ENCODE measurements at regions not wholly inside any gene's neighbourhood (a gene's known extent, or its start where the extent isn't known, plus 50 kb on each side); places are given as distances from the start of the nearest gene placed in this dataset.

DNA sequence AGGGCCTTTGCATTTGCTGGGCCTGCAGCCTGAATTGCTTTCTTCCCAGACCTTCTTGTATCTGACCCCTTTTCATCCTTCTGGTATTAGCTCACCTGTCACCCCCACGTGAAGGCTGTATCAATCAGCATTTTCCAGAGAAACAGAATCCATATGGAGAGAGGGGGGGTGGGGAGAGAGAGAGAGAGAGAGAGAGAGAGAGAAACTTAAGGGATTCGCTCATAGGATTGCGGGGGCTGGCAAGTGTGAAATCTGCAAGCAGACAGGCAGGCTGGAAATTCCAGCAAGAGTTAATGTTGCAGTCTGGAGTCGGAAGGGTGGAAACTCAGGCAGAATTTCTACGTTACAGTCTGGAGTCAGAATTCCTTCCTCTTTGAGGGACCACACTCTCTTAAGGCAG is 410.7 kb upstream of the SULF2 start:
- no peaks in the 10 kb centered on the region for H3K36me3 ChIP-seq (ENCODE audit: control insufficient read depth, insufficient read depth, low read length)
- DNase-seq, result no peak
- no peaks in the 10 kb centered on the region for H3K27me3 ChIP-seq (ENCODE audit: control insufficient read depth, insufficient read depth, low read length, poor library complexity, severe bottlenecking)
- Mint-ChIP-seq H3K9me3 (peaks cover 2% of the 10 kb centered on the region), H3K27ac (peak overlapping the region; percentile 6), H3K36me3 (ENCODE audit: low read depth) (no peaks in the 10 kb centered on the region), H3K4me1 (peaks cover 31% of the 10 kb centered on the region), H3K4me3 (no peak overlapping the region), H3K27me3 (ENCODE audit: insufficient read depth) (no peaks in the 10 kb centered on the region)
- H3K9me3 ChIP-seq (ENCODE audit: control insufficient read depth, low read length), result peaks cover 15% of the 10 kb centered on the region
- no peak overlapping the region for H3K27ac ChIP-seq (ENCODE audit: low read depth, low read length)
- H3K4me3 ChIP-seq (ENCODE audit: low read length), result no peak overlapping the region
- H3K4me1 ChIP-seq (ENCODE audit: control insufficient read depth, insufficient read depth, low read length), result peaks cover 8% of the 10 kb centered on the region
- WGBS, 2 experiments (ENCODE audit: insufficient coverage in 1 of 2, insufficient read length in 1 of 2), result 79 to 82% methylated on average over 4 to 5 of the region's 5 CpGs
- TF ChIP-seq, protein P1, sequence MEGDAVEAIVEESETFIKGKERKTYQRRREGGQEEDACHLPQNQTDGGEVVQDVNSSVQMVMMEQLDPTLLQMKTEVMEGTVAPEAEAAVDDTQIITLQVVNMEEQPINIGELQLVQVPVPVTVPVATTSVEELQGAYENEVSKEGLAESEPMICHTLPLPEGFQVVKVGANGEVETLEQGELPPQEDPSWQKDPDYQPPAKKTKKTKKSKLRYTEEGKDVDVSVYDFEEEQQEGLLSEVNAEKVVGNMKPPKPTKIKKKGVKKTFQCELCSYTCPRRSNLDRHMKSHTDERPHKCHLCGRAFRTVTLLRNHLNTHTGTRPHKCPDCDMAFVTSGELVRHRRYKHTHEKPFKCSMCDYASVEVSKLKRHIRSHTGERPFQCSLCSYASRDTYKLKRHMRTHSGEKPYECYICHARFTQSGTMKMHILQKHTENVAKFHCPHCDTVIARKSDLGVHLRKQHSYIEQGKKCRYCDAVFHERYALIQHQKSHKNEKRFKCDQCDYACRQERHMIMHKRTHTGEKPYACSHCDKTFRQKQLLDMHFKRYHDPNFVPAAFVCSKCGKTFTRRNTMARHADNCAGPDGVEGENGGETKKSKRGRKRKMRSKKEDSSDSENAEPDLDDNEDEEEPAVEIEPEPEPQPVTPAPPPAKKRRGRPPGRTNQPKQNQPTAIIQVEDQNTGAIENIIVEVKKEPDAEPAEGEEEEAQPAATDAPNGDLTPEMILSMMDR (conservative IDR thresholded peaks at IDR 0.05), result no peak
- no peak overlapping the region for H3K9ac ChIP-seq (ENCODE audit: extremely low read depth, low read length, poor library complexity, severe bottlenecking)

DNA sequence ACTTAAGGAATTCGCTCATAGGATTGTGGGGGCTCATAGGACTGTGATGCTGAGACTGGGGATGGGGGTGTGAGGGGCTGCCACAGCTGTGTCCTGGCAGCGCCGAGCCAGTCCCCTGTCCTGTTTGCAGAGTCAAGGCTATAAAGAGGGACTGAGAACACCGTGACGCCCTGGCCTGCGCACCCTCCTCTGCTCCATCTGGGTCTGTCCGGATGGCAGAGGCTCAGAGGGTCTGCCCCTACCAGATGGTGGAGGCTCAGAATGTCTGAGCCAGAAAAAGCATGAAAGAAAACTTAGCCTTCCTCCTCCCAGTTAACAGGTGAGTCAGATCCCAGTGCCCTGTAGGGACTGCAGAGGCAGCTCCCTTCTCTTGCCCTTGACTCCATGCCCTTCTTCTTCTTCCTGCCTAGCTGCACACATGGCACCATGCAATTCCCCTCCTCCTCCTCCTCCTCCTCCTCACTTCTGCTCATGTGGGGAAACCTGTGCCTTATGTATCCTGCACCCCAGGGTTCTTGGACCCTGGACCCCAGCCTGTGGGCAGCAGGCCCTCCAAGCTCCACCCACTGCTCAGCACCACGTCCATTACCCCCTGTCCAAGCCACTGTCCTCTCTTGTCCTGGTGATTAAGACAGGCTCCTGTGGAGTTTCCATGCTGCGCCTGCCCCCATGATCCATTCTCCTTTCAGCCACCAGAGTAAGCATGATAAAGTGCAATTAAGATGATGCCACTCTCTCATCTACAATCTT is 410.0 kb upstream of the SULF2 start:
- H3K27ac Mint-ChIP-seq, result no peak overlapping the region
- no peaks in the 10 kb centered on the region for H3K27me3 Mint-ChIP-seq (ENCODE audit: insufficient read depth)
- peaks cover 38% of the 10 kb centered on the region for H3K4me1 Mint-ChIP-seq
- TF ChIP-seq, protein P1 (conservative IDR thresholded peaks at IDR 0.05), result no peak
- H3K27ac ChIP-seq (ENCODE audit: low read depth, low read length), result no peak overlapping the region
- WGBS, 2 experiments (ENCODE audit: insufficient coverage in 1 of 2, insufficient read length in 1 of 2), result 92 to 100% methylated on average over 3 to 9 of the region's 9 CpGs
- peaks cover 15% of the 10 kb centered on the region for H3K9me3 ChIP-seq (ENCODE audit: control insufficient read depth, low read length)
- DNase-seq, result no peak
- peaks cover 15% of the 10 kb centered on the region for H3K4me1 ChIP-seq (ENCODE audit: control insufficient read depth, insufficient read depth, low read length)
- H3K9me3 Mint-ChIP-seq, result peaks cover 2% of the 10 kb centered on the region
- H3K4me3 ChIP-seq (ENCODE audit: low read length), result no peak overlapping the region
- no peak overlapping the region for H3K4me3 Mint-ChIP-seq
- H3K36me3 Mint-ChIP-seq (ENCODE audit: low read depth), result no peaks in the 10 kb centered on the region
- no peaks in the 10 kb centered on the region for H3K36me3 ChIP-seq (ENCODE audit: control insufficient read depth, insufficient read depth, low read length)
- no peaks in the 10 kb centered on the region for H3K27me3 ChIP-seq (ENCODE audit: control insufficient read depth, insufficient read depth, low read length, poor library complexity, severe bottlenecking)
- no peak overlapping the region for H3K9ac ChIP-seq (ENCODE audit: extremely low read depth, low read length, poor library complexity, severe bottlenecking)

DNA sequence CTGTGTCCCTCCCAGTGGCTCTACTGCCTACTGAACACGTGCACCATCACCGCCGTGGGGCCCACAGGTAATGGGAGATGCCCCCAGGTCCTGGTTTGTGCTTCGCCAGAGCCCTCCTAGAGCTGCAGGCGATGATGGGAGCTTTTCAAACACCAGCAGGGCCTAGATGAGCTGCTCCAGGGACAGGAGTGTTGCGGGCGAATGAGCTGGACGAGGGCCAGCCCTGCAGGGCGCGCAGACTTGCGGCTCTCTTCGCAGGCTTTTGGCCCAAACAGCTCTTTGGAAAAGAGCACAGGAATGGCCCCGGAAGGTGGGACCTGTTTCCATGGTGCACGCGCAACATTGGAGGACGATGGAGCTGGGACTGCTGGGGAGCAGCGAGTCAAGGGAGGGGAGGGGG is 409.3 kb upstream of the SULF2 start:
- Histone ChIP-seq H3K9ac (ENCODE audit: extremely low read depth, low read length, poor library complexity, severe bottlenecking) (no peak overlapping the region), H3K27ac (ENCODE audit: low read depth, low read length) (no peak overlapping the region), H3K36me3 (ENCODE audit: control insufficient read depth, insufficient read depth, low read length) (no peaks in the 10 kb centered on the region), H3K4me1 (ENCODE audit: control insufficient read depth, insufficient read depth, low read length) (peaks cover 22% of the 10 kb centered on the region), H3K9me3 (ENCODE audit: control insufficient read depth, low read length) (peaks cover 15% of the 10 kb centered on the region), H3K27me3 (ENCODE audit: control insufficient read depth, insufficient read depth, low read length, poor library complexity, severe bottlenecking) (no peaks in the 10 kb centered on the region), H3K4me3 (ENCODE audit: low read length) (no peak overlapping the region)
- Mint-ChIP-seq H3K27ac (no peak overlapping the region), H3K4me3 (no peak overlapping the region), H3K4me1 (peaks cover 44% of the 10 kb centered on the region), H3K9me3 (peaks cover 2% of the 10 kb centered on the region), H3K36me3 (ENCODE audit: low read depth) (no peaks in the 10 kb centered on the region), H3K27me3 (ENCODE audit: insufficient read depth) (no peaks in the 10 kb centered on the region)
- 95 to 98% methylated on average over 17 of the region's 17 CpGs for WGBS, 2 experiments (ENCODE audit: insufficient coverage in 1 of 2, insufficient read length in 1 of 2)
- DNase-seq, result no peak
- TF ChIP-seq, protein P1 (conservative IDR thresholded peaks at IDR 0.05), result no peak
